Endothelial cell of umbilical vein (primary cell): ENCODE measurements at regions not wholly inside any gene's neighbourhood (a gene's known extent, or its start where the extent isn't known, plus 50 kb on each side); places are given as distances from the start of the nearest gene placed in this dataset.

Experiments
- CTCF ChIP-seq, 2 donors: IDR thresholded peaks; 1 replicate in 1 of 2; 2 replicates in 1 of 2; pipeline ENCODE4 v1.5.1; 2011; ENCODE audit warnings: low read length in 2 of 2, mild to moderate bottlenecking in 2 of 2, moderate library complexity in 2 of 2, control low read depth in 1 of 2, inconsistent platforms in 1 of 2, low read depth in 1 of 2; ENCODE audit not compliant: insufficient read depth in 1 of 2; ENCODE audit errors: extremely low read depth in 1 of 2
- EZH2 ChIP-seq: IDR thresholded peaks from 2 replicates; pipeline ENCODE4 v1.6.1; 2012; ENCODE audit warnings: borderline replicate concordance, low read depth, mild to moderate bottlenecking, moderate library complexity, low read length, inconsistent platforms; ENCODE audit not compliant: severe bottlenecking
- JUN ChIP-seq: IDR thresholded peaks from 2 replicates; pipeline ENCODE4 v1.6.1; 2011; ENCODE audit warnings: borderline replicate concordance, low read depth; ENCODE audit not compliant: insufficient read length, insufficient read depth
- MAX ChIP-seq: IDR thresholded peaks from 2 replicates; pipeline ENCODE4 v1.6.1; 2011; ENCODE audit not compliant: insufficient read depth, insufficient read length

- TF ChIP-seq CTCF (IDR thresholded peaks at IDR 0.05; ENCODE audit: extremely low read depth in 1 of 2, insufficient read depth in 1 of 2, low read depth in 1 of 2, low read length in 2 of 2) (no peak), EZH2 (no peak), MAX (no peak), JUN (no peak)
These were observed 75.1 kb upstream of the FAM216B start for GRCh38 chr13:42706286-42706685.
